ENCODE measurements at regions not wholly inside any gene's neighbourhood (a gene's known extent, or its start where the extent isn't known, plus 50 kb on each side); places are given as distances from the start of the nearest gene placed in this dataset.

DNA sequence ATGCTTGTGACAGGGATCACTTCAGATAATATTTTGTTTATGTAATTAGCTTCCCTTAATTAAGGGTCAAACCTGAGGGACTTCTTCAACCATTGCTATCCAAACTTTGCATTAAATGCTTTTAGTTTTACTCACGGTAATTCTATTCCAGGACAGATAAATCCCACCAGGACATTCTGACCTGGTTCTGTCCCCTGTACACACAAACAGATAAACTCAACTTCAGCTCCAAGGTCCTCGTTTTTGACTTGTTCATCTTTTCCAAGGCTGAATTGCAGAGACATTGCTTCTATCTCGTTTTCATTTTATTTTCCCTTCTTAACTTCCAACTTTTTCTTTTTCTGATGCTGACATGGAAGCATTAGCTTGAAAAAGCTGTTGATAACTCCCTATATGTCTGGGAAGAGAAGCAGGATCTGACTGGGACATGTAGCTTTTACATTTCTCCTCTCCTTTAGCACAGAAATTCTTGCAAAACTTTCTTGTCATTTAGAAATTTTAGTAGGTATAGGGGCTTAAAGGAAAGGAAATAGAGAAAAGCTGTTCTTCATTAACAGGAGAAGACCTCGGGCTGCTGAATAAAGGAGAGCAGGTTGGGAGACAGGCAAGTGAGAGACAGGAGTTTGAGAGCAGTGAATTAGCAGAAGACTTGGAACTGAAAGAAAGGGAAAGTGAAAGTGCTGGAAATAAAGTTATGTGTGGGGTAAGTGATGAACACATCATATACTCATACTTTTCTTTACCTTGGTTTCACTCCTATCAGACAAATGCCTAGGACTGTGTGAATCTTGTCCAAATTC, 231.7 kb upstream of the B3GALT2 start:
- no CpG with 5 or more reads among the region's 4 CpGs for WGBS (ENCODE audit: extremely low coverage, insufficient coverage, insufficient read length)
- DNase-seq = no peak
- no peak overlapping the region for H3K14ac ChIP-seq (ENCODE audit: low read length)
- no peak overlapping the region for H3K9ac ChIP-seq (ENCODE audit: low read length)
- H3K9me3 ChIP-seq (ENCODE audit: insufficient read depth, low read depth, low read length) = no peaks in the 10 kb centered on the region
- no peak overlapping the region for H3K27ac ChIP-seq (ENCODE audit: low read depth, low read length)
- no peaks in the 10 kb centered on the region for H3K4me1 ChIP-seq (ENCODE audit: control insufficient read depth in 1 of 2, insufficient read depth in 2 of 2, low read length in 2 of 2)
- no peak overlapping the region for H3K4me2 ChIP-seq (ENCODE audit: low read length)
- no peaks in the 10 kb centered on the region for H3K79me1 ChIP-seq (ENCODE audit: low read length)
- no peak overlapping the region for H3K23ac ChIP-seq (ENCODE audit: low read length)
- H2BK5ac ChIP-seq (ENCODE audit: low read depth, low read length, poor library complexity) = no peak overlapping the region
- H4K91ac ChIP-seq (ENCODE audit: low read depth, low read length) = no peak overlapping the region
- H4K12ac ChIP-seq (ENCODE audit: low read depth, low read length) = no peak overlapping the region
- no peak overlapping the region for H2BK120ac ChIP-seq (ENCODE audit: insufficient read depth, low read length, poor library complexity)
- H2AK5ac ChIP-seq (ENCODE audit: low read length) = no peak overlapping the region
- H3K27me3 ChIP-seq (ENCODE audit: insufficient read depth, low read length) = no peaks in the 10 kb centered on the region
- no peak overlapping the region for H4K8ac ChIP-seq (ENCODE audit: low read depth, low read length)
- no peaks in the 10 kb centered on the region for H3K79me2 ChIP-seq (ENCODE audit: control insufficient read depth, insufficient read depth, low read length, poor library complexity)
- H2BK12ac ChIP-seq (ENCODE audit: low read length) = no peak overlapping the region
- H3K18ac ChIP-seq (ENCODE audit: low read length) = no peak overlapping the region
- no peaks in the 10 kb centered on the region for H3K36me3 ChIP-seq (ENCODE audit: control insufficient read depth in 1 of 2, insufficient read depth in 2 of 2, low read length in 2 of 2)
- H3K4ac ChIP-seq (ENCODE audit: low read depth, low read length) = no peak overlapping the region
- no peak overlapping the region for H3K4me3 ChIP-seq (ENCODE audit: low read depth, low read length)
- no peak overlapping the region for H2AFZ ChIP-seq (ENCODE audit: insufficient read depth, low read length, poor library complexity)

DNA sequence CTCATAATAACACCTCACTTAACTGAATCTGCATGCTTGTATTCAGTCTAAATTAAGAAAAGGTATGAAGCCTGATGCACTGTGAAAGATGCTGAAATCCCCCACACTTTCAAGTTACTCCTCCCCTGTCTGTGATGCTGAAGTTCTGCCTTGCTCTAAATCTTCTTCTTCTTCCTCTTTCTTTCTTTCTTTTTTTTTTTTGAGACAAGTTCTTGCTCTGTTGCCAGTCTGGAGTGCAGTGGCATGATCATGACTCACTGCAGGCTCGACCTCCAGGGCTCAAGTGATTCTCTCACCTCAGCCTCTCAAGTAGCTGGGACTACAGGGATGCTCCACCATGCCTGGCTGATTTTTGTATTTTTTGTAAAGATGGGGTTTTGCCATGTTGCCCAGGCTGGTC, 231.0 kb upstream of the B3GALT2 start:
- Histone ChIP-seq H2BK120ac (ENCODE audit: insufficient read depth, low read length, poor library complexity) (no peak overlapping the region), H3K23ac (ENCODE audit: low read length) (no peak overlapping the region), H4K8ac (ENCODE audit: low read depth, low read length) (no peak overlapping the region), H3K79me1 (ENCODE audit: low read length) (no peaks in the 10 kb centered on the region), H3K9me3 (ENCODE audit: insufficient read depth, low read depth, low read length) (no peaks in the 10 kb centered on the region), H3K4me2 (ENCODE audit: low read length) (no peak overlapping the region), H2AK5ac (ENCODE audit: low read length) (no peak overlapping the region), H3K79me2 (ENCODE audit: control insufficient read depth, insufficient read depth, low read length, poor library complexity) (no peaks in the 10 kb centered on the region), H3K4ac (ENCODE audit: low read depth, low read length) (no peak overlapping the region), H4K12ac (ENCODE audit: low read depth, low read length) (no peak overlapping the region), H3K14ac (ENCODE audit: low read length) (no peak overlapping the region), H2BK5ac (ENCODE audit: low read depth, low read length, poor library complexity) (no peak overlapping the region), H3K4me3 (ENCODE audit: low read depth, low read length) (no peak overlapping the region), H3K4me1 (ENCODE audit: control insufficient read depth in 1 of 2, insufficient read depth in 2 of 2, low read length in 2 of 2) (no peaks in the 10 kb centered on the region), H4K91ac (ENCODE audit: low read depth, low read length) (no peak overlapping the region), H2AFZ (ENCODE audit: insufficient read depth, low read length, poor library complexity) (no peak overlapping the region), H2BK12ac (ENCODE audit: low read length) (no peak overlapping the region), H3K27me3 (ENCODE audit: insufficient read depth, low read length) (no peaks in the 10 kb centered on the region), H3K36me3 (ENCODE audit: control insufficient read depth in 1 of 2, insufficient read depth in 2 of 2, low read length in 2 of 2) (no peaks in the 10 kb centered on the region), H3K9ac (ENCODE audit: low read length) (no peak overlapping the region), H3K27ac (ENCODE audit: low read depth, low read length) (no peak overlapping the region), H3K18ac (ENCODE audit: low read length) (no peak overlapping the region)
- no CpG with 5 or more reads among the region's 1 CpG for WGBS (ENCODE audit: extremely low coverage, insufficient coverage, insufficient read length)
- DNase-seq = no peak

DNA sequence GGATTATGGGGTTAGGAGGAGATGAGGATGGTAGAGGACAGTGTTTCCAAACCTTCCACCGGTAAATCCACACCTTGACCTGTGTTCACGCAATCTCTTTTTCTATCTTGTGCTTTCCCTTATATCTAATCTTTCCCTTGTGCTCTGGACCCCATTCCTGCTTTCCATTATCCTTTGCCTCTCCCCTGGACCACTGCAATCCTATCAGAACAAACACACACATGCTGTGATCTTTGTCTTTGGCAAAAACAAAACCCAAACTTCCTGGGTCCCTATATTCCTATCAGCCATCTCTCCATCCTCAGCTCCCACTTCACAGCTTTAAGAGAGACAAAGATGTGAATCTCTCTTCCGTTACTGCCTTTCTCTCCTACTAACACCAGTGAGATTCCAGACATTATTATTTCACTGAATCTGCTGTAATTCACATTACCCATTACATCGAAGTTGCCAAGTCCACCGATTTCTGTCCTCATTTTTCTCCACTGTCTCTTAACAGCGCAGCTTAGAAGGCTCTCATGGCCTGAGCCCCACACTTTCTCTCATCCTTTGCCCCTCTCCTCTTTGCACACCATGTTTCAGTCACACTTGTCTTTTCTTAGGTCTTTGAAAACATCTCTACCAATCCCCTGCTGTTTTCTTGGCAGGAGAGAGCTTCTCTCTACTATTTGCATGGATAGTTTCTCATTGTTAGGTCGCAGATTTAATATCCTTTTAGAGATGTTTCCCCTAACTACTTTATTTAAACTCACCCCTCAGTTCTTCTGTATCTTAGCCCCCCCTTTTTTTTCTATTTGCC, 230.0 kb upstream of the B3GALT2 start:
- Histone ChIP-seq H2BK12ac (ENCODE audit: low read length) (no peak overlapping the region), H4K91ac (ENCODE audit: low read depth, low read length) (no peak overlapping the region), H3K4me3 (ENCODE audit: low read depth, low read length) (no peak overlapping the region), H3K18ac (ENCODE audit: low read length) (no peak overlapping the region), H3K4ac (ENCODE audit: low read depth, low read length) (no peak overlapping the region), H2AK5ac (ENCODE audit: low read length) (no peak overlapping the region), H4K12ac (ENCODE audit: low read depth, low read length) (no peak overlapping the region), H3K27me3 (ENCODE audit: insufficient read depth, low read length) (no peaks in the 10 kb centered on the region), H3K14ac (ENCODE audit: low read length) (no peak overlapping the region), H2BK5ac (ENCODE audit: low read depth, low read length, poor library complexity) (no peak overlapping the region), H3K4me1 (ENCODE audit: control insufficient read depth in 1 of 2, insufficient read depth in 2 of 2, low read length in 2 of 2) (no peaks in the 10 kb centered on the region), H3K79me1 (ENCODE audit: low read length) (no peaks in the 10 kb centered on the region), H3K9me3 (ENCODE audit: insufficient read depth, low read depth, low read length) (no peaks in the 10 kb centered on the region), H2AFZ (ENCODE audit: insufficient read depth, low read length, poor library complexity) (no peak overlapping the region), H4K8ac (ENCODE audit: low read depth, low read length) (no peak overlapping the region), H2BK120ac (ENCODE audit: insufficient read depth, low read length, poor library complexity) (no peak overlapping the region), H3K36me3 (ENCODE audit: control insufficient read depth in 1 of 2, insufficient read depth in 2 of 2, low read length in 2 of 2) (no peaks in the 10 kb centered on the region), H3K79me2 (ENCODE audit: control insufficient read depth, insufficient read depth, low read length, poor library complexity) (no peaks in the 10 kb centered on the region), H3K27ac (ENCODE audit: low read depth, low read length) (no peak overlapping the region), H3K4me2 (ENCODE audit: low read length) (no peak overlapping the region), H3K23ac (ENCODE audit: low read length) (peak overlapping the region; percentile 13), H3K9ac (ENCODE audit: low read length) (no peak overlapping the region)
- WGBS (ENCODE audit: extremely low coverage, insufficient coverage, insufficient read length) = no CpG with 5 or more reads among the region's 7 CpGs
- no peak for DNase-seq

DNA sequence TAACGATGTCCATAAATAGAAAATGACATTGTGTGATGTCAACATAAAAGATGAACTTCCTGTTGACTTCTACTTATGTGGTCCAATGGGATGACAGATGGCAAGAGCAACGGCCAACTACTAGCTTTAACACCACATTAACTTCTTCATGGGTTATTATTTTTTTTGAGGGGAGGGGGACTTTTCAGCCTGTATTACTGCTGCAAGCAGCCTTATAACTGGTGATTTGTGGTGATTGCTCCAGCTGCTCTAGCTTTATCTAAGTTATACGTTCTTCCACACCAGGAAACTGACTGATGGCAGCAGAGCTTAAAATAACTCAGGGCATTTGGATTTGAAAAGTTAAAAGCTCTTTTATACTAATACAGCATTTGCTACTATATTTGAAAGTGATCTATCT, 228.8 kb upstream of the B3GALT2 start:
- Histone ChIP-seq H3K18ac (ENCODE audit: low read length) (no peak overlapping the region), H2BK12ac (ENCODE audit: low read length) (no peak overlapping the region), H3K14ac (ENCODE audit: low read length) (no peak overlapping the region), H3K79me2 (ENCODE audit: control insufficient read depth, insufficient read depth, low read length, poor library complexity) (no peaks in the 10 kb centered on the region), H3K4ac (ENCODE audit: low read depth, low read length) (no peak overlapping the region), H2BK5ac (ENCODE audit: low read depth, low read length, poor library complexity) (no peak overlapping the region), H2AFZ (ENCODE audit: insufficient read depth, low read length, poor library complexity) (no peak overlapping the region), H2BK120ac (ENCODE audit: insufficient read depth, low read length, poor library complexity) (no peak overlapping the region), H4K91ac (ENCODE audit: low read depth, low read length) (no peak overlapping the region), H3K36me3 (ENCODE audit: control insufficient read depth in 1 of 2, insufficient read depth in 2 of 2, low read length in 2 of 2) (no peaks in the 10 kb centered on the region), H3K23ac (ENCODE audit: low read length) (no peak overlapping the region), H3K79me1 (ENCODE audit: low read length) (no peaks in the 10 kb centered on the region), H3K9me3 (ENCODE audit: insufficient read depth, low read depth, low read length) (no peaks in the 10 kb centered on the region), H4K12ac (ENCODE audit: low read depth, low read length) (no peak overlapping the region), H3K4me3 (ENCODE audit: low read depth, low read length) (no peak overlapping the region), H3K27me3 (ENCODE audit: insufficient read depth, low read length) (no peaks in the 10 kb centered on the region), H2AK5ac (ENCODE audit: low read length) (no peak overlapping the region), H3K4me1 (ENCODE audit: control insufficient read depth in 1 of 2, insufficient read depth in 2 of 2, low read length in 2 of 2) (no peaks in the 10 kb centered on the region), H3K27ac (ENCODE audit: low read depth, low read length) (no peak overlapping the region), H3K4me2 (ENCODE audit: low read length) (no peak overlapping the region), H4K8ac (ENCODE audit: low read depth, low read length) (no peak overlapping the region), H3K9ac (ENCODE audit: low read length) (no peak overlapping the region)
- DNase-seq = no peak
- WGBS (ENCODE audit: extremely low coverage, insufficient coverage, insufficient read length) = no CpG with 5 or more reads among the region's 3 CpGs
